C4-2B (cell line): ENCODE measurements at regions not wholly inside any gene's neighbourhood (a gene's known extent, or its start where the extent isn't known, plus 50 kb on each side); places are given as distances from the start of the nearest gene placed in this dataset.

ENCODE experiments used
- H3K27ac ChIP-seq: fragments of 450-650 bp; 2 replicates; pipeline ENCODE4 v1.5.1; 2017
- ZFX ChIP-seq: fragments of 450-650 bp; IDR thresholded peaks from 2 replicates; pipeline ENCODE4 v1.6.1; 2017
- TF ChIP-seq, protein P1 (sequence below): fragments of 450-650 bp; conservative IDR thresholded peaks from 2 replicates; pipeline ENCODE4 v1.5.1; 2017; ENCODE audit warnings: mild to moderate bottlenecking

DNA sequence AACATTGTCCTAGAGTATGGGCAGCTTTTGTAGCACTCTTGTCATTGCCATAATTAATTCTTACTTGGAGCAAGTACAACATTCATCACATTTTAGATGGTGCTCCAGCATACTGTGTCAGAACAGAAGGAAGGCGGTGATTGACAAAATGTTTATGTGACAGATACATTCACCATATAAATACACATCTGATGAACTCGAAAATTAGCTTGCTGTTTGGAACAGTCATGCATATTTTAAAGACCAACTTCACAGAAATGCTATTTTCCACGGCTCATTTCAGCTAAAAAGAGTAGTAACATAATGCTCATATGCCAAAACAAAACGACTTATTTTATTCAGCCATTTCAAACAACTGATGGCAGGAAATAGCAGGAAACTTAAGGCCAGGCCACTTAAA, 302.7 kb downstream of the MRPL39 start:
- no peak for TF ChIP-seq ZFX
- TF ChIP-seq, protein P1, sequence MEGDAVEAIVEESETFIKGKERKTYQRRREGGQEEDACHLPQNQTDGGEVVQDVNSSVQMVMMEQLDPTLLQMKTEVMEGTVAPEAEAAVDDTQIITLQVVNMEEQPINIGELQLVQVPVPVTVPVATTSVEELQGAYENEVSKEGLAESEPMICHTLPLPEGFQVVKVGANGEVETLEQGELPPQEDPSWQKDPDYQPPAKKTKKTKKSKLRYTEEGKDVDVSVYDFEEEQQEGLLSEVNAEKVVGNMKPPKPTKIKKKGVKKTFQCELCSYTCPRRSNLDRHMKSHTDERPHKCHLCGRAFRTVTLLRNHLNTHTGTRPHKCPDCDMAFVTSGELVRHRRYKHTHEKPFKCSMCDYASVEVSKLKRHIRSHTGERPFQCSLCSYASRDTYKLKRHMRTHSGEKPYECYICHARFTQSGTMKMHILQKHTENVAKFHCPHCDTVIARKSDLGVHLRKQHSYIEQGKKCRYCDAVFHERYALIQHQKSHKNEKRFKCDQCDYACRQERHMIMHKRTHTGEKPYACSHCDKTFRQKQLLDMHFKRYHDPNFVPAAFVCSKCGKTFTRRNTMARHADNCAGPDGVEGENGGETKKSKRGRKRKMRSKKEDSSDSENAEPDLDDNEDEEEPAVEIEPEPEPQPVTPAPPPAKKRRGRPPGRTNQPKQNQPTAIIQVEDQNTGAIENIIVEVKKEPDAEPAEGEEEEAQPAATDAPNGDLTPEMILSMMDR: no peak
- H3K27ac ChIP-seq: no peak overlapping the region

DNA sequence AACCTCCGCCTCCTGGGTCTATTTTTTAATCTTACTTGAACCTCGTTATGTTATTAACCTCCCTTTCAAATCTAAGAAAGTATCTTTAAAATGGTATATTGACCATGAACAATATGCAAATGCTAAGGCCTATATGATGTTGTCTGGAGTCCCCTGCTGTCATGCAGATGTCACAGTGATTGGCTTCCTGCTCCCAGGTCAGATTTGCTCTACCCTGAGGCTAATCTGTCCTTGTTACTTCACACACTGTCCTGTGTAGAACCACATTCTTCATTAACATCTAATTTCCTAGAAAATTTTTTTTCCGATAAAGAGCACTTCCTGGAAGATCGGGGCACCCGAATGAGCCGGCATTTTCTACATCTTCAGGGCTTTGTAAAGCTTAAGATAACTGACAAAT, 306.6 kb downstream of the MRPL39 start:
- H3K27ac ChIP-seq: no peak overlapping the region
- TF ChIP-seq, protein P1: no peak
- TF ChIP-seq ZFX: no peak

DNA sequence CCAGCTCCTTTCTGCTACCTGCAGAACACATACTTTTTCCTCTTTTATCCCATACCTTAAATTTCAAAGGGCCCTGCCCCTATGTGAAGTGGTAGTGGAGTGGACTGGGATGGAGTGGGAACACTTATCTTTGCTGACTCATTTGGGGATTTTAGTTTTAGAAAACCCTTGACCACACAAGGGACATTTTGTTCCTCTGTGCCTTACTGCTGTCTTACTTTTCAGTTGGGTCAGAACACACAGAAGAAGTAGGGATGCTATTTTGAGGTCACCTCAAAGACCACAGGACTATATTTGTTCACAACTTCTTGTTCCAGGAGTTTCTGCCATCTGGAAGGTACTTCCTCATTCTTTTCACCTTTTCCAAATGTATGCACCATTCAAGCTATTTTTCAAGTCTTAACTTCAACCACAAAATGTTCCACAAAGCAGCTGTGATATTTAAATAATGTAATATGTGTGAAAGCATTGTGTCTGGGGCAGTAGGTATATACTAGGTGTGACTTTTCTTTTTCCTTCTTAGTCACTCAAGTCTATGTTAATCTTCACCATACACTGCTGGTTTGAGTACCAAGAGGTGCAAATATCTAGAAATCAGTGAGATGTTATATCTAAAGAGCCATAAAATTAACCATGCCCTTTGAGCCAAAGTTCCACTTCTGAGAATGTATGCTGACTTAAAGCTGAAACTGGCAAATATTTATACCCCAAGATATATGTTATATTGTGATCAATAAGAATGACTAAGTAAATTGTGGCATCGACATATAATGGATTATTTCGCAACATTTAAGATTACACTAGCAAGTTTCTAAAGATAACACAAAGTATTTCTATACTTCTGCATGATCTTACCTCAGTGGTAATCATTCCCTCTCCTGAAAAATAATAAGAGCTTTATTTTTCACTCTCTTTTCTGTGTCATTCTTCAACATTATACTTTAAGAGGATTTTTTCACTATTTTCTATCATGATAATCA, 308.5 kb downstream of the MRPL39 start:
- TF ChIP-seq, protein P1: no peak
- no peak for TF ChIP-seq ZFX
- H3K27ac ChIP-seq: no peak overlapping the region

DNA sequence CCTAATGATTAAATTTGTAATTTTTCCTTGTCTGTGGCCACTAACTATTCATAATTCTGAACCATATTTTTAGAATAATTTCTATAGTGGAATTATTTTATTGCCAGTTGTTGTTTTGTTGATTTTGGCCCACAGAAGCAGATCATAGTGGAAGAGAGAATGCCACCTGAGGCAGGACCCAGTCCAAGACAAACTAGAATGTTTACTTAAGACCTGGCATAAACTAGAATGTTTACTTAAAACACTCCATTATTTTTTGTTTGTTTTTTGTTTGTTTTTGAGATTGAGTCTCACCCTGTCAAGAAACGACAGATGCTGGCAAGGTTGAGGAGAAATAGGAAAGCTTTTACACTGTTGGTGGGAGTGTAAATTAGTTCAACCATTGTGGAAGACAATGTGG, 310.2 kb downstream of the MRPL39 start:
- no peak for TF ChIP-seq ZFX
- TF ChIP-seq, protein P1: no peak
- H3K27ac ChIP-seq: no peak overlapping the region

DNA sequence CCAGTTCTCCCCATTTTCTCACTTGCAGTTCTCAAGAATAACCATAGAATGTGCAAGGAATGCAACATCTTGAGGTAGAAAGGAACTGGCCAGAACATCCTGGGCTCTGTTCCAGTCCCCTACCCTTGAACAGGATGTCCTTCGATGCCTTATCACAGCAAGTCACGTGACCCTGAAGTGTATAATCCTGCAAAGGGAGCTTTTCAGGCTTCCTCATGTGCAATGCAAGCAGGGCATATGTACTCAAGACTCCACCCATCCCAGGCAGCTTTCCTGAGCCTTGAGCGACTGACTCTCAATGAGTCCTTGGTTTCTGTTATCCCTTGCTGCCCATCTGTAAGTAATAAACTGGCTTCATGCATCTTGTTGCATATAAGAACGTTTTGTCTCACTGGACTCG, 311.0 kb downstream of the MRPL39 start:
- TF ChIP-seq ZFX: no peak
- TF ChIP-seq, protein P1: no peak
- no peak overlapping the region for H3K27ac ChIP-seq

DNA sequence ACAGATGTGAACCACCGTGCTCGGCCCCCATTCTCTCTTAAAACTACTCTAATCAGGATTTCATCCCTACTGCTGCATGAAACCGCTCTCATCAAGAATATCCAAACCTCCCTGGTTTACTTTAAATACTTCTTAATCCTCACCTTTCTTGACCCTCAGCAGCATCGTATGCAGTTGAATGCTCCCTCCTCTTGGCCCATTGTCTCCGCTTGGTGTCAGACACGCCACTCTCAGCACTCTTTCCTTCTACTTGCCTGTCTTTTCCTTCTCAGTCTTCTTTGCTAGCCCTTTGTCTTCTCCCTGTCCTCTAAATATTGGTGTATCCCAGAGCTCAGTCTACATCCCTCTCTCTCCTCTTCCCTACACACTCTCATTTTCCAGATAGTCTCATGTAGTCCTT, 314.9 kb downstream of the MRPL39 start:
- TF ChIP-seq, protein P1: no peak
- no peak for TF ChIP-seq ZFX
- no peak overlapping the region for H3K27ac ChIP-seq

DNA sequence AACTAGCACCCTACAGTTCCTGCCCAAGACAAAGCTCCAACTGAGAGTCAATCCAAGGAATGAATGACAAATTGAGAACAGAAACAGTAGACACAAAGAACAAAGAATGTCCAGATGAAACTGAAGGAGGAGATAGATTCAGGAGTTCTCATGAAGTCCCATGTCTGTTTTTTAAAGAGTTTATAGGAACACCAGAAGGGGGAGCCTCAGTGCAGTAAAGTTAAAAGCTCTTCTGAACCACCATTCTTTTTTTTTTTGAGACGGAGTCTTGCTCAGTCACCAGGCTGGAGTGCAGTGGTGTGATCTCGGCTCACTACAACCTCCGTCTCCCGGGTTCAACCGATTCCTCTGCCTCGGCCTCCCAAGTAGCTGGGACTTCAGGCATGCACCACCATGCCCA, 323.6 kb downstream of the MRPL39 start:
- TF ChIP-seq ZFX: no peak
- TF ChIP-seq, protein P1: peak; percentile 59
- no peak overlapping the region for H3K27ac ChIP-seq
